ENCODE measurements at regions not wholly inside any gene's neighbourhood (a gene's known extent, or its start where the extent isn't known, plus 50 kb on each side); places are given as distances from the start of the nearest gene placed in this dataset.

GRCh38 chr6:4656106-4656505, 120.1 kb upstream of the CDYL start:
- no peak for DNase-seq
- Histone ChIP-seq H3K27ac (no peak overlapping the region), H3K27me3 (no peaks in the 10 kb centered on the region), H3K36me3 (no peaks in the 10 kb centered on the region), H3K4me1 (no peaks in the 10 kb centered on the region), H3K4me3 (no peak overlapping the region), H3K9me3 (no peaks in the 10 kb centered on the region)
- WGBS, 2 donors (ENCODE audit: low coverage in 1 of 2): 60 to 88% methylated on average over 1 to 3 of the region's 3 CpGs
- in situ Hi-C loops (cut with MboI; ENCODE audit: low pct_ligation_motif_present in 1 of 4, low pct_unique_long_range_greater_than_20kb in 1 of 4, low sequenced_read_pairs in 3 of 4) (no loop called here), intact Hi-C loops (cut with DNase I; ENCODE audit: low total_unique reads) (no loop called here)
- TF ChIP-seq POLR2AphosphoS5 (IDR thresholded peaks at IDR 0.05) (no peak), POLR2A (IDR thresholded peaks at IDR 0.05) (no peak), CTCF (IDR thresholded peaks at IDR 0.05) (no peak), EP300 (IDR thresholded peaks at IDR 0.05; ENCODE audit: low read depth) (no peak)

GRCh38 chr6:4655196-4656025, 120.8 kb upstream of the CDYL start:
- DNase-seq: no peak
- WGBS, 2 donors (ENCODE audit: low coverage in 1 of 2): 65 to 84% methylated on average over 5 to 12 of the region's 12 CpGs
- in situ Hi-C loops (cut with MboI; ENCODE audit: low pct_ligation_motif_present in 1 of 4, low pct_unique_long_range_greater_than_20kb in 1 of 4, low sequenced_read_pairs in 3 of 4) (no loop called here), intact Hi-C loops (cut with DNase I; ENCODE audit: low total_unique reads) (no loop called here)
- Histone ChIP-seq H3K4me3 (no peak overlapping the region), H3K4me1 (no peaks in the 10 kb centered on the region), H3K27me3 (no peaks in the 10 kb centered on the region), H3K27ac (no peak overlapping the region), H3K36me3 (no peaks in the 10 kb centered on the region), H3K9me3 (no peaks in the 10 kb centered on the region)
- TF ChIP-seq POLR2A (IDR thresholded peaks at IDR 0.05) (no peak), POLR2AphosphoS5 (IDR thresholded peaks at IDR 0.05) (no peak), CTCF (IDR thresholded peaks at IDR 0.05) (no peak), EP300 (IDR thresholded peaks at IDR 0.05; ENCODE audit: low read depth) (no peak)

GRCh38 chr6:4653141-4653540, 123.1 kb upstream of the CDYL start:
- 60 to 79% methylated on average over 1 to 3 of the region's 3 CpGs for WGBS, 2 donors (ENCODE audit: low coverage in 1 of 2)
- no peaks in the 10 kb centered on the region for H3K36me3 ChIP-seq
- H3K4me1 ChIP-seq: peaks cover 0 to 2% (median under 1%) of the 10 kb centered on the region in 4 donors
- TF ChIP-seq CTCF (IDR thresholded peaks at IDR 0.05) (no peak), EP300 (IDR thresholded peaks at IDR 0.05; ENCODE audit: low read depth) (no peak), POLR2AphosphoS5 (IDR thresholded peaks at IDR 0.05) (no peak), POLR2A (IDR thresholded peaks at IDR 0.05) (no peak)
- intact Hi-C loops (cut with DNase I; ENCODE audit: low total_unique reads): no loop called here
- no peak overlapping the region for H3K27ac ChIP-seq
- DNase-seq: no peak
- H3K4me3 ChIP-seq: no peak overlapping the region
- no peaks in the 10 kb centered on the region for H3K27me3 ChIP-seq
- no peaks in the 10 kb centered on the region for H3K9me3 ChIP-seq
- in situ Hi-C loops (cut with MboI; ENCODE audit: low pct_ligation_motif_present in 1 of 4, low pct_unique_long_range_greater_than_20kb in 1 of 4, low sequenced_read_pairs in 3 of 4): no loop called here

- DNase-seq: no peak
- 79 to 91% methylated on average over 1 of the region's 1 CpG for WGBS, 2 donors (ENCODE audit: low coverage in 1 of 2)
- Histone ChIP-seq H3K36me3 (no peaks in the 10 kb centered on the region), H3K4me3 (no peak overlapping the region), H3K9me3 (no peaks in the 10 kb centered on the region), H3K27me3 (no peaks in the 10 kb centered on the region), H3K4me1 (peaks cover 5 to 14% (median 7%) of the 10 kb centered on the region in 4 donors), H3K27ac (no peak overlapping the region)
- in situ Hi-C loops (cut with MboI; ENCODE audit: low pct_ligation_motif_present in 1 of 4, low pct_unique_long_range_greater_than_20kb in 1 of 4, low sequenced_read_pairs in 3 of 4) (no loop called here), intact Hi-C loops (cut with DNase I; ENCODE audit: low total_unique reads) (no loop called here)
- TF ChIP-seq POLR2A (IDR thresholded peaks at IDR 0.05): no peak
- TF ChIP-seq POLR2AphosphoS5 (IDR thresholded peaks at IDR 0.05): no peak
- no peak for TF ChIP-seq CTCF (IDR thresholded peaks at IDR 0.05)
- no peak for TF ChIP-seq EP300 (IDR thresholded peaks at IDR 0.05; ENCODE audit: low read depth)
These were observed 124.3 kb upstream of the CDYL start for GRCh38 chr6:4651831-4652467.

All from transverse colon (tissue), 4 donors.